Upper lobe of left lung (tissue), 6 donors: ENCODE measurements at regions not wholly inside any gene's neighbourhood (a gene's known extent, or its start where the extent isn't known, plus 50 kb on each side); places are given as distances from the start of the nearest gene placed in this dataset.

ENCODE experiments used
- ATAC-seq, 2 donors: fragments of 200-7000 bp; cut with Tn5 transposase; one replicate each; pipeline ENCODE4 v1.9.1; 2022; ENCODE audit warnings: mild to moderate bottlenecking in 2 of 2, moderate library complexity in 2 of 2; ENCODE audit not compliant: low FRiP score in 2 of 2
- DNase-seq, 2 donors: peaks; one replicate each; pipeline ENCODE4 v3.0.0-alpha.2; 2019 to 2020
- H3K27ac ChIP-seq, 4 donors: fragments of 200-600 bp; sonication (generic); one replicate each; pipeline ENCODE4 v1.5.1; 2016 to 2019
- H3K27me3 ChIP-seq, 4 donors: fragments of 200-600 bp; sonication (generic); one replicate each; pipeline ENCODE4 v1.5.1; 2017 to 2019
- H3K36me3 ChIP-seq, 4 donors: fragments of 200-600 bp; sonication (generic); one replicate each; pipeline ENCODE4 v1.5.1; 2016 to 2019
- H3K4me1 ChIP-seq, 4 donors: fragments of 200-600 bp; sonication (generic); one replicate each; pipeline ENCODE4 v1.5.1; 2018 to 2019
- H3K4me3 ChIP-seq, 4 donors: fragments of 200-600 bp; sonication (generic); one replicate each; pipeline ENCODE4 v1.5.1; 2017 to 2019; ENCODE audit warnings: mild to moderate bottlenecking in 2 of 4, moderate library complexity in 1 of 4
- H3K9me3 ChIP-seq, 4 donors: fragments of 200-600 bp; sonication (generic); one replicate each; pipeline ENCODE4 v1.5.1; 2018 to 2019
- CTCF ChIP-seq, 6 experiments: fragments of 450-650 bp in 4 of 6; fragments of 200-600 bp in 2 of 6; sonication (generic) in 2 of 6; IDR thresholded peaks; one replicate each; pipeline ENCODE4 v1.5.1; 2016 to 2019; ENCODE audit warnings: antibody characterized with exemption in 6 of 6
- EP300 ChIP-seq, 4 donors: sonication (generic); formaldehyde crosslinking; IDR thresholded peaks; one replicate each; pipeline ENCODE4 v1.5.1; 2017; ENCODE audit warnings: antibody characterized with exemption in 4 of 4, control low read depth in 2 of 4
- POLR2A ChIP-seq, 4 donors: fragments of 450-650 bp; IDR thresholded peaks; one replicate each; pipeline ENCODE4 v1.5.1; 2016 to 2017; ENCODE audit warnings: antibody characterized with exemption in 4 of 4, mild to moderate bottlenecking in 2 of 4
- POLR2AphosphoS5 ChIP-seq, 2 donors: sonication (generic); formaldehyde crosslinking; IDR thresholded peaks; one replicate each; pipeline ENCODE4 v1.5.1; 2017; ENCODE audit warnings: antibody characterized with exemption in 2 of 2
- WGBS, 2 donors: methylation state at CpG; one replicate each; pipeline ENCODE4 v1.1.5; 2017 to 2018; 5-methylcytosine and 5-hydroxymethylcytosine counted together
- donor health status: DM: no; HTN: no; CAD: no; lungs with moderate emphysema.
- donor health status: DM: no; HTN: yes; CAD: no; lungs with severe emphysema.

- Histone ChIP-seq H3K4me3 (no peak overlapping the region), H3K27ac (no peak overlapping the region), H3K9me3 (no peaks in the 10 kb centered on the region), H3K36me3 (no peaks in the 10 kb centered on the region), H3K27me3 (no peaks in the 10 kb centered on the region), H3K4me1 (no peaks in the 10 kb centered on the region)
- no peak for ATAC-seq
- peak in 1 of 2 donors; percentile 41 for DNase-seq
- TF ChIP-seq EP300 (IDR thresholded peaks at IDR 0.05) = no peak
- no peak for TF ChIP-seq CTCF (IDR thresholded peaks at IDR 0.05)
- no peak for TF ChIP-seq POLR2AphosphoS5 (IDR thresholded peaks at IDR 0.05)
- TF ChIP-seq POLR2A (IDR thresholded peaks at IDR 0.05) = no peak
- 86 to 92% methylated on average over 15 to 19 of the region's 19 CpGs for WGBS, 2 donors
These were observed 121.2 kb upstream of the PITRM1 start for GRCh38 chr10:3293581-3294431.

GRCh38 chr10:3292636-3293035, 120.1 kb upstream of the PITRM1 start:
- 67 to 81% methylated on average over 8 of the region's 8 CpGs for WGBS, 2 donors
- H3K36me3 ChIP-seq = no peaks in the 10 kb centered on the region
- TF ChIP-seq POLR2AphosphoS5 (IDR thresholded peaks at IDR 0.05) (no peak), EP300 (IDR thresholded peaks at IDR 0.05) (peak in 2 of 4 donors; percentile 2 to 29), CTCF (IDR thresholded peaks at IDR 0.05) (no peak), POLR2A (IDR thresholded peaks at IDR 0.05) (no peak)
- ATAC-seq = no peak
- no peaks in the 10 kb centered on the region for H3K9me3 ChIP-seq
- no peak overlapping the region for H3K4me3 ChIP-seq
- no peaks in the 10 kb centered on the region for H3K4me1 ChIP-seq
- H3K27ac ChIP-seq = no peak overlapping the region
- DNase-seq = no peak
- H3K27me3 ChIP-seq = no peaks in the 10 kb centered on the region

GRCh38 chr10:3290550-3290949, 118.0 kb upstream of the PITRM1 start:
- Histone ChIP-seq H3K36me3 (no peaks in the 10 kb centered on the region), H3K9me3 (no peaks in the 10 kb centered on the region), H3K27me3 (no peaks in the 10 kb centered on the region), H3K27ac (no peak overlapping the region), H3K4me3 (no peak overlapping the region), H3K4me1 (no peaks in the 10 kb centered on the region)
- DNase-seq (no peak), ATAC-seq (no peak)
- no peak for TF ChIP-seq POLR2AphosphoS5 (IDR thresholded peaks at IDR 0.05)
- 64 to 92% methylated on average over 8 to 10 of the region's 12 CpGs for WGBS, 2 donors

- ATAC-seq (no peak), DNase-seq (peak in 1 of 2 donors; percentile 83)
- Histone ChIP-seq H3K36me3 (no peaks in the 10 kb centered on the region), H3K27ac (no peak overlapping the region), H3K4me1 (no peaks in the 10 kb centered on the region), H3K27me3 (no peaks in the 10 kb centered on the region), H3K4me3 (no peak overlapping the region), H3K9me3 (no peaks in the 10 kb centered on the region)
- WGBS, 2 donors = 89 to 91% methylated on average over 41 to 42 of the region's 42 CpGs
- no peak for TF ChIP-seq POLR2AphosphoS5 (IDR thresholded peaks at IDR 0.05)
- no peak for TF ChIP-seq CTCF (IDR thresholded peaks at IDR 0.05)
- no peak for TF ChIP-seq EP300 (IDR thresholded peaks at IDR 0.05)
- TF ChIP-seq POLR2A (IDR thresholded peaks at IDR 0.05) = no peak
These were observed 115.2 kb upstream of the PITRM1 start for GRCh38 chr10:3287572-3288445.

- H3K36me3 ChIP-seq = no peaks in the 10 kb centered on the region
- H3K4me3 ChIP-seq = no peak overlapping the region
- WGBS, 2 donors = 94 to 96% methylated on average over 1 of the region's 1 CpG
- H3K9me3 ChIP-seq = no peaks in the 10 kb centered on the region
- no peaks in the 10 kb centered on the region for H3K4me1 ChIP-seq
- TF ChIP-seq POLR2AphosphoS5 (IDR thresholded peaks at IDR 0.05) (no peak), POLR2A (IDR thresholded peaks at IDR 0.05) (no peak), EP300 (IDR thresholded peaks at IDR 0.05) (no peak), CTCF (IDR thresholded peaks at IDR 0.05) (no peak)
- H3K27ac ChIP-seq = no peak overlapping the region
- no peaks in the 10 kb centered on the region for H3K27me3 ChIP-seq
- no peak for ATAC-seq
- DNase-seq = no peak
These were observed 110.1 kb upstream of the PITRM1 start for GRCh38 chr10:3282674-3283017.
